ENCODE measurements at regions not wholly inside any gene's neighbourhood (a gene's known extent, or its start where the extent isn't known, plus 50 kb on each side); places are given as distances from the start of the nearest gene placed in this dataset.

DNA sequence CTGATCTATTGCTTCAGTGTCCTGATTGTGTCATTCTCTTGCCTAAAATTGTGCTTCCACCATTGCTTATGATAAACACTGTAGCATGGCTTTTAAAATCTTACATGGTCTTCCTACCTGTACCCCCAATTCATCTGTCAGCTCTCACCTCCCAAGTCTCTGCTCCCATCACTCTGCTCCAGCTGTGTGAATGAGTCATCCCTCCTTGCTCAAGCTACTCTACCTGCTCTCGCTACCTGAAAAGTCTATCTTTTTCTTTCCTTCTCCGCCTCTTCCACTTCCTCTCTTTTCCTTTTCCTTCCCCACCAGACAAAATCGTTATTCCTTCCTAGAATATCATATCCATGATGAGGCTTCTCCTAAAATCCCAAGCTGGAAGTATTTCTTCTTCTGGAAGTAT, 341.7 kb downstream of the PRELID2 start:
- Histone ChIP-seq H3K36me3 (replicated peaks; ENCODE audit: control insufficient read depth, insufficient read depth, low read length) (no peaks in the 10 kb centered on the region), H3K27me3 (ENCODE audit: control insufficient read depth, insufficient read depth, low read length) (no peaks in the 10 kb centered on the region), H3K4me3 (ENCODE audit: insufficient read depth, low read depth, low read length) (no peak overlapping the region)
- DNase-seq = no peak

DNA sequence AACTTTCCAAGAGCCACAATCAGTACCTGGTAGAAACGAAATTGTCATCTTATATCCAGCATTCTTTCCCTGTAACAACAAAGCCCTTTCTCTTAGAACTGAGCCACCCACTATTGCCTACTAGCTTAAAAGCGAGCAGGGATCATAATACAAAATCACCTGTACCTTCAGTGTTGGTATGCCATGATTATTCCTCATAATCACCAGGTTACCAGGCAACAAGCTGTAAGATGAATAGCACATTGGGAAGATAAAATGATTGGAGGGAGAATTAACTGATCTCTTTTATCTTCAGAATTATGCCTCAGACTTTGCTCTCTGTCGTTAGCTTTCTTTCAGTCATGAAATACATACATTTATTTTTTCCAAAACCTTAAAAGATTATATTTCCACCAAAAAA, 345.6 kb downstream of the PRELID2 start:
- H3K27me3 ChIP-seq (ENCODE audit: control insufficient read depth, insufficient read depth, low read length) = no peaks in the 10 kb centered on the region
- no peaks in the 10 kb centered on the region for H3K36me3 ChIP-seq (replicated peaks; ENCODE audit: control insufficient read depth, insufficient read depth, low read length)
- no peak overlapping the region for H3K4me3 ChIP-seq (ENCODE audit: insufficient read depth, low read depth, low read length)
- no peak for DNase-seq

DNA sequence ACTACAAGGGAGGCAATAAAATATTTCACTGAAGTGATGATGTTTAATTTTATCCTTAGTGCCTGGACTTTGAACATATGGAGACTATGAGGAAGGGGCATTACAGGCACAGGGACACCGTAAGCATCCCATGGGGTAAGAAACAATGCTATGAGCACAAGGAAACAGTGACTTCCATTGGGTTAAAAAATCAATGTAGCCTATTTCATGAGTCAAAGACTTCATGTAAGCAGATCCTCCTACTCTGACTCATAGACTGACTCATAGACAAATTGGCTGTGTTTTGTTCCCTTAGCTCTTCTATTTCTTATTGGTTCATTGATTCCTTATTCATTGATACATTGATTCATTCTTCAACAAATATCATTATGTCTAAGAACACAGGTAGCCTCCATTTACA, 351.0 kb downstream of the PRELID2 start:
- no peaks in the 10 kb centered on the region for H3K36me3 ChIP-seq (replicated peaks; ENCODE audit: control insufficient read depth, insufficient read depth, low read length)
- no peak for DNase-seq
- H3K4me3 ChIP-seq (ENCODE audit: insufficient read depth, low read depth, low read length) = no peak overlapping the region
- no peaks in the 10 kb centered on the region for H3K27me3 ChIP-seq (ENCODE audit: control insufficient read depth, insufficient read depth, low read length)

DNA sequence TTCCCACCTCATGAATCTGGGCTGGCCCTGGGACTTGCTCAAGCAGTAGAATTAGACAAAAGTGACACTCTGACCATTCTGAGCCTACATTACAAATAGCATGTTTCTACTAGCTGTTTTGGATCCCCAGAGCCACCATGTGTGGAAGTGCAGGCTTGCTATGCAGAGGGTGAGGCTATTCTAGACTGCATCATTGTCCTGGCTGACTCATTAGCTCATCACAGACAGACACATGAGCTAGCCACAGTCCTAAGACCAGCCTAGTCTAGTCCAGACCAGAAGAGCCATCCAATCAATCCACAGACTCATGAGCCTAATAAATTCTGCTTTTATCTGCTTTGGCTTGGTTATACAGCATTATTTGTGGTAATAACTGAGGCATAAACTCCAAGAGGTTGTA, 351.9 kb downstream of the PRELID2 start:
- no peaks in the 10 kb centered on the region for H3K36me3 ChIP-seq (replicated peaks; ENCODE audit: control insufficient read depth, insufficient read depth, low read length)
- no peak overlapping the region for H3K4me3 ChIP-seq (ENCODE audit: insufficient read depth, low read depth, low read length)
- no peaks in the 10 kb centered on the region for H3K27me3 ChIP-seq (ENCODE audit: control insufficient read depth, insufficient read depth, low read length)
- DNase-seq = no peak

DNA sequence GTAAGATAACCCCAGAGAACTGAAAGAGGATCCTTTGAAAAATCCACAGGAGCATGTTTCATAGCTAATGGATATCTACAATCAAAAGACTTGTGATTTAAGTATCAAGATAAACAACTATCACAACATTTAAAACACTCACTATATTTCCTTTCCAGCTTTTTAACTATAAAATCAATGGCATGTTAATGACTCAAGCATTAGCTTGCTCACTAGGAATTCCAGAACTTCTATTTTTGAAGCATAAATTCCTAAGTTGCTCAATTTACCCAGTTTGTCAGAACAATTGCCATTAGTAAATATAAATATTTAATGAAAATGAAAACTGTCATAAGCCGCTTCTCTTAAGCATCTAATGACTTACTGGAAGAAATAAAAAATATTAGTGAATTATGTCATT, 355.3 kb downstream of the PRELID2 start:
- no peak for DNase-seq
- Histone ChIP-seq H3K27me3 (ENCODE audit: control insufficient read depth, insufficient read depth, low read length) (no peaks in the 10 kb centered on the region), H3K4me3 (ENCODE audit: insufficient read depth, low read depth, low read length) (no peak overlapping the region), H3K36me3 (replicated peaks; ENCODE audit: control insufficient read depth, insufficient read depth, low read length) (no peaks in the 10 kb centered on the region)

DNA sequence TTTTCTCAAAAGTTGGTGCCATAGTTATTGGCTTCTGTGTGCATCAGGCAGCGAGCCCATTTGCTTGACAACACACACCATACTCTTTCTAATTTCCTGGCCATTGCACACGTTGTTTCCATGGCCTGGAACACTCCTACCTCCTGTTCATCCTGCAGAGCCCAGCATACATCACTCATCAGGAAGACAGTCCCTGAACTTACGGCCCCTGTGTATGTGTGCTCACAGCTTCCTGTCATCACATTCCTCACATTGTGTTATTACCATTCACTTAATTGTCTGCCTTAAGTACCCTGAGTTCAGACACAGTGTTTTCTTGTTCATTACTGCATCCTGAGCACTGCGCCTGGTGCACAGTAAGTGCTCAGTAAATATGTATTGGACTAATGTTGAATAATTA, 355.9 kb downstream of the PRELID2 start:
- no peak for DNase-seq
- H3K36me3 ChIP-seq (replicated peaks; ENCODE audit: control insufficient read depth, insufficient read depth, low read length) = no peaks in the 10 kb centered on the region
- no peak overlapping the region for H3K4me3 ChIP-seq (ENCODE audit: insufficient read depth, low read depth, low read length)
- no peaks in the 10 kb centered on the region for H3K27me3 ChIP-seq (ENCODE audit: control insufficient read depth, insufficient read depth, low read length)

DNA sequence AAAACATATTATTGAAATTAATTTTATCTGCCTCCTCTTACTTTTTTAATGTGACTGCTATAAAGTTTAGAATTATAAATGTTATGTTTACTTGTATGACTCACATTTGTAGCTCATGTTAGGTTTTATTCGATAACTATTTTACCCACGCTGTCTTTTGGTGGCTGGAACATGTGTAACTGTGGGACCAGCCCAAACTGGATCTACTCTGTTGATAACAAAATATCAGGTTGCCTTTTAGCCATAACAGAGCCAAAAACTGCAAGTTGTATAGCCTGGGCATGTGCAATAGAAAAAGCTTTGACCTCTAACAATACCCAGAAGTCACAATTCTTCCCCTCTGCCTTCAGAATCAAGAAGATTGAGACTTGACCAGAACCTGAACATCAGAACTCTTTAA, 356.5 kb downstream of the PRELID2 start:
- H3K4me3 ChIP-seq (ENCODE audit: insufficient read depth, low read depth, low read length) = no peak overlapping the region
- no peaks in the 10 kb centered on the region for H3K27me3 ChIP-seq (ENCODE audit: control insufficient read depth, insufficient read depth, low read length)
- DNase-seq = no peak
- no peaks in the 10 kb centered on the region for H3K36me3 ChIP-seq (replicated peaks; ENCODE audit: control insufficient read depth, insufficient read depth, low read length)

DNA sequence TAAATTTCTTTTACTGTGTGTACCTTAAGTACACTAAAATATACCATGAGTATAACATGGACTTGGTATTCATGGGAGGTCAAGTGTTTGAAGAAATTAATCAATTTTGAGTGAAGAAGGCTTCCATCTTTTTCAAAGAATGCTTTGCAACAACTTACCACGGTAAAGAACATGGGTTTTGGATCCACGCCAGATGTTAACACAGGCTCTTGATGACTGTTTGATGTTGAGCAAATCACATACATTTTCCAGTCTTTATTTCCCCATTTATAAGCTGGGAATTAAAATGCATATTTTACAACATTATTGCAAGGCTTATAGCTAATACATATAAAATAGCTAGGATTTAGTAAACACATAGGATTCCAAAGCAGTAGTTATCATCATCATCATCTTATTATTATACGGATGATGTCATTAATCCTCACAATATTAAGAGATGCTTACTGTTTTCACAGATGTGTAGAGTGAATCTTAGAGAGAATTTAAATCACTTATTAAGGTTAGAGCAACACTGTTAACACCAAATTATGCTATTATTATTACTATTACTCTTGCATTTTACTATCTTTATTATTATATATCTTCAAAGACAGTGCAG, 362.0 kb downstream of the PRELID2 start:
- no peak overlapping the region for H3K4me3 ChIP-seq (ENCODE audit: insufficient read depth, low read depth, low read length)
- no peaks in the 10 kb centered on the region for H3K36me3 ChIP-seq (replicated peaks; ENCODE audit: control insufficient read depth, insufficient read depth, low read length)
- no peaks in the 10 kb centered on the region for H3K27me3 ChIP-seq (ENCODE audit: control insufficient read depth, insufficient read depth, low read length)
- no peak for DNase-seq

DNA sequence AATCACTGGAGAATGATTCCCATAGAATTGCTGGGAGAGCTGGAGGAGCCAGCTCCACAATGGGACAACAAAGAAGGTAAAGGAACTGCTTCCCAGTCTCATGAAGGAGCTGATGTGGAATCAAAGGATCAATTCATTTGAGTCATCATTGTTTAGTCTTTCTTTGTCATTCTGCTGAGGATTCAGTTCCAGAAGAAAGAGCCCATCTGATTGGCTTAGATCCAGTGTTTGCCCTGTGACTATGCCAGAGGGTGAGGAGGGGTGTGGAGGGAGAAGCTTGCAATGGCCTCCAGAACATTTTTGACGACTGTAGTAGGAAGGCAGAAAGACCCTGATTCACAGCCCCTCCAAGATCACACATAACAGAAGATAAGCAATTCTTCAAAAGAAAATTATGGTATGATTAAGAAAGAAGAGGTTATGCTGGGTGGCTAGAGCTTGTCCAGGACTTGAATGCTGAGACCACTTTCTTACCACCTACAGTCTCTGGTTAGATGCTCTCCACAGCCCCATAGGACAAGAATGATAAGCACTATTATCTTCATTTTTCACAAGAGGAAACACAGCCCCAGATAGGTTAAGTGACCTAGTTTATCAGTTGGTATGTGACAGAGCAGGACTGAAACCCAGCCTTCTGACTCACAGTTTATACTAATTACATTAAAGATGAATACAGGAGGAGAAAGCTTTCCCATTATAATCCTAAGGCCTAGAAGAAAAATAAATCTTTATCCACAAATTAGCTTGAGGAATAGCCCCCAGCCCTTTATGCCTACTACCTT, 363.1 kb downstream of the PRELID2 start:
- no peak for DNase-seq
- Histone ChIP-seq H3K4me3 (ENCODE audit: insufficient read depth, low read depth, low read length) (no peak overlapping the region), H3K36me3 (replicated peaks; ENCODE audit: control insufficient read depth, insufficient read depth, low read length) (no peaks in the 10 kb centered on the region), H3K27me3 (ENCODE audit: control insufficient read depth, insufficient read depth, low read length) (no peaks in the 10 kb centered on the region)

DNA sequence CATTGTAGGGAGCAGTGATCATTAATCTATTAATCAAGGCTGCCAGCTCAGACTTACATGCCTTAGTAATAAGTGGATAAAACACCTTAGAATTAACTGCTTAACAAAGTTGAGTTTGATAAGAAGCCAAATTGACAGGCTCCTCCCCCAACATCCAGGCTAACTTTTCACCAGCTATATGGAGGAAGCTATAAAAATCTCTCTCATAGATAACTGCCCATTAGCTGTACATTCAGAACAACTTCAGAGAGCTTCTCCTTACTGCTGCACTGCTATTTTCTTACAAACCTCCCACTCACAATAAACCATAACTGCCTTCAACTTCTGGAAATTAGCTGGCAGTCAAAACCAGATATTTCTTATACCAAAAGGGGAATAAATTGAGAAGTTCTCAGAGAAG, 364.1 kb downstream of the PRELID2 start:
- Histone ChIP-seq H3K4me3 (ENCODE audit: insufficient read depth, low read depth, low read length) (no peak overlapping the region), H3K36me3 (replicated peaks; ENCODE audit: control insufficient read depth, insufficient read depth, low read length) (no peaks in the 10 kb centered on the region), H3K27me3 (ENCODE audit: control insufficient read depth, insufficient read depth, low read length) (no peaks in the 10 kb centered on the region)
- no peak for DNase-seq

DNA sequence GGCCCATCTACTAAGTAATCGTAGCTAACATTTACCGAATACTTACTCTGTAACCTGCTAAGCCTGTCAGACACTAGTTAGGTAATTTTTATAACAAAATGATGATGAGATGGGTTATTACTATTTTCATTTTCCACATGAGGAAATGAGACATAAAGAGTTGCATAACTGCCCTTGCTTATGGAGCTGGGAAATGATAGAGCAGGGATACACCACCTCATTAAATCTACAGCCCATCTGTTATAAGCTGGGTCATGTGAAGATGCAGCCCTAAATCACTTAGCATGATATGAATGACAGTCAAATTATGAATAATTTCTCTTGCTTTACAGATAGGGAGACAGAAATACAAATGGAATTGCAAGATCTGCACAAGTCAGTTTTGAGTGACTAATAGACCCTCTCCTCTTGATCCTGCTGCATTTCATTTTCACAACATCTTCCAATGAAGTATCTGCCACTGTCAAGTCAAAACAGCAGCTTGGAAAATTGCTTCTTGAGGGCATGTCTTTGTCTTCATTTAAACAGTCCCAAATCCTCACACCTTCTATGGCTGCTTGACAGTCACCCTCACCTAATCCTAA, 364.7 kb downstream of the PRELID2 start:
- Histone ChIP-seq H3K36me3 (replicated peaks; ENCODE audit: control insufficient read depth, insufficient read depth, low read length) (no peaks in the 10 kb centered on the region), H3K27me3 (ENCODE audit: control insufficient read depth, insufficient read depth, low read length) (no peaks in the 10 kb centered on the region), H3K4me3 (ENCODE audit: insufficient read depth, low read depth, low read length) (no peak overlapping the region)
- no peak for DNase-seq

DNA sequence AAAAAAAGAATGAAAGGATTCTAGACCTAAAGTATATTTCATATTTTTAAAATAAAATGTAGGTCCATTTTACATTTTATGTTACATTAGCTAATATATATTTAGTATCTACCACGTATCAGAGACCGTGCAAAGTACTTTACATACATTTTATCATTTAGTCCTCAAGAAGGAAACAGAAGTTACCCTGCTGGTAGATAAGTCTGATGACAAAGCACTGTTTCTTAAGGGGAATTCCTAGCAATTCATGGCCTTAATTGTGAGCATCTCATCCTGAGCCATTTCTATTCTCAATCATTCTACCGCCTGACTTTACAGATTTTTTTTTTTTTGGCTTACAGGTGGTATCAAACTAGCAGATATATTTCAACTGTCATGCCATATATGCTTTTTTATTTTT, 367.7 kb downstream of the PRELID2 start:
- Histone ChIP-seq H3K36me3 (replicated peaks; ENCODE audit: control insufficient read depth, insufficient read depth, low read length) (no peaks in the 10 kb centered on the region), H3K27me3 (ENCODE audit: control insufficient read depth, insufficient read depth, low read length) (no peaks in the 10 kb centered on the region), H3K4me3 (ENCODE audit: insufficient read depth, low read depth, low read length) (no peak overlapping the region)
- no peak for DNase-seq

DNA sequence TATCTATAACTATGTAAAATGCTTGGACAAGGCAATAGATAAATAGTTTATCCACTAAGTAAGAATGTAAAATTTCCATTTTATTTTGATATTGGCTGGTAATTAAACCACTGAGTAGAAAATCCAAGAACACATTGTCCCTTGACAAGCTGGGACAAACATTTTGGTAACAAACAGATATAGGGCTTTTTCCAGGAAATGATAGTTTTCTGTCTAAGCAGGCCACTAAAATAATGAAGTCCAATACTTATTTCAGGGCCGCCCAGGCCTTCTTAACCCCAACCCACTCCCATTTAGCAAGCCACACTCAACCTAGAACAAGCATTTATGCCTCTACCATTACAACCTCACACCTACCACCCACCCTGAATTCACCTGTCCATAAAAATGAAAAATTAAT, 368.6 kb downstream of the PRELID2 start:
- no peak for DNase-seq
- Histone ChIP-seq H3K4me3 (ENCODE audit: insufficient read depth, low read depth, low read length) (no peak overlapping the region), H3K36me3 (replicated peaks; ENCODE audit: control insufficient read depth, insufficient read depth, low read length) (no peaks in the 10 kb centered on the region), H3K27me3 (ENCODE audit: control insufficient read depth, insufficient read depth, low read length) (no peaks in the 10 kb centered on the region)

DNA sequence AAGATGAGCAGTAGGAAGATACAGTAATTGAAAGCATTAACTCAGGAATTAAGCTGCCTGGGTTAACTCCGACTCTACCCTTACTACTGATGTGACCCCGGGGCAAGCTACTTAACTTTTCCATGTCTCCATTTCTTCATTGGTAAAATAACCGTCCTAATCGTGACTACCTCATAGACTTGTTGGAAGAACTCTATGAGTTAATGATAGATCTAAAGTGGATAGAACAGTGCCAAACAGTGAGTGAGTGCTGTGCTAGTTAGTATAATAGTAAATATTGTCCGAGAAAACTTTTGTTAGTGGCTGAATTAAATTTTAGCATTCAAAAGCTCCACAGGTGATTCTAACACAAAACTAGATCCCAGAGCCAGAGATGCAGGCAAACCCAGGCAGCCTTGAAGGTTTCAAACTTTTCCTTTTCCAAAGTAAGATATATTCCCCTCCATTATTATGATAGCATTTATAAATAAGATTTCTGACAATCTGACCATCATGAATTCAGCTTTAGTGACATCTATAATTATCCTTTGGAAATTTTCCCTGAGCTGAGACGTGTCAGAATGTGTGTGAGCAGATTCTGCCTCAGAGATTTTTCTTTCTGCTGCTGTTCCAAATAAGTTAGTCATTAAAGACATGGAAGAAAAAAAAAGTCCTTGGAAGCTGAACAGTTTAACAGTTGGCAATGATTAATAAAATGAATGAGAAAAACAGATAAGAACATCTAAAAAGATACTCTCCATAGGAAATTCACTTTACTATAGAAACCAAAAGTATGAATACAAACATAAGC, 369.5 kb downstream of the PRELID2 start:
- Histone ChIP-seq H3K27me3 (ENCODE audit: control insufficient read depth, insufficient read depth, low read length) (no peaks in the 10 kb centered on the region), H3K36me3 (replicated peaks; ENCODE audit: control insufficient read depth, insufficient read depth, low read length) (no peaks in the 10 kb centered on the region), H3K4me3 (ENCODE audit: insufficient read depth, low read depth, low read length) (no peak overlapping the region)
- DNase-seq = no peak

DNA sequence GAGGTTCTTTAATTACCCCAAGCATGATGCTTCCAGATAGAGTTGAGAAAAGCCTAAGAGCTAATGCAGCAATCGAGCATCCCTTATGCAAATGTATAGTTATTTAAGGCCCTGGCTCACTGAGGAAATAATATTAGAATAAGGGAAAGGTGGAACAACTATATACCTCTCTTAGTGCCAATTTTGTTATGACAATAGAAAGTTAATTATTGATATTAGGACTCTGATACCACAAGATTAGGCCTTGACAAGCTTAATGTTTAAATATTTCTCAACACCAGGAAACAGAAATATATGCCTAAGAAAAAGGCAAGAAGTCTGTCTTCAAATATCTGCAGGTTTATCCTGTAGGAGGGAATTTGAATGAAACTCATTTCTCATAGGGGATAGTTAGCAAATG, 371.0 kb downstream of the PRELID2 start:
- H3K36me3 ChIP-seq (replicated peaks; ENCODE audit: control insufficient read depth, insufficient read depth, low read length) = no peaks in the 10 kb centered on the region
- H3K4me3 ChIP-seq (ENCODE audit: insufficient read depth, low read depth, low read length) = no peak overlapping the region
- H3K27me3 ChIP-seq (ENCODE audit: control insufficient read depth, insufficient read depth, low read length) = no peaks in the 10 kb centered on the region
- no peak for DNase-seq
